ENCODE measurements at regions not wholly inside any gene's neighbourhood (a gene's known extent, or its start where the extent isn't known, plus 50 kb on each side); places are given as distances from the start of the nearest gene placed in this dataset.

- no peak overlapping the region for H3K27ac Mint-ChIP-seq
- no peak for ATAC-seq
- H3K27me3 Mint-ChIP-seq: no peaks in the 10 kb centered on the region
- no peaks in the 10 kb centered on the region for H3K4me1 Mint-ChIP-seq (ENCODE audit: low read depth in 2 of 2)
- no peak for DNase-seq (ENCODE audit: low spot score)
- peaks cover 22% of the 10 kb centered on the region for H3K9me3 Mint-ChIP-seq
- H3K36me3 Mint-ChIP-seq: no peaks in the 10 kb centered on the region
- H3K4me3 Mint-ChIP-seq: no peak overlapping the region
Observed at GRCh38 chr3:117938974-117939373, 1095.7 kb downstream of the IGSF11 start.

- no peaks in the 10 kb centered on the region for H3K36me3 Mint-ChIP-seq
- H3K4me1 Mint-ChIP-seq (ENCODE audit: low read depth in 2 of 2): no peaks in the 10 kb centered on the region
- no peak overlapping the region for H3K4me3 Mint-ChIP-seq
- no peak for DNase-seq (ENCODE audit: low spot score)
- peaks cover 22% of the 10 kb centered on the region for H3K9me3 Mint-ChIP-seq
- no peak overlapping the region for H3K27ac Mint-ChIP-seq
- H3K27me3 Mint-ChIP-seq: no peaks in the 10 kb centered on the region
- no peak for ATAC-seq
Observed at GRCh38 chr3:117939425-117940027, 1095.1 kb downstream of the IGSF11 start.

GRCh38 chr3:117941015-117941414, 1093.6 kb downstream of the IGSF11 start:
- Mint-ChIP-seq H3K36me3 (no peaks in the 10 kb centered on the region), H3K9me3 (peaks cover 23% of the 10 kb centered on the region), H3K4me3 (no peak overlapping the region), H3K27me3 (no peaks in the 10 kb centered on the region), H3K4me1 (ENCODE audit: low read depth in 2 of 2) (no peaks in the 10 kb centered on the region), H3K27ac (no peak overlapping the region)
- ATAC-seq (no peak), DNase-seq (ENCODE audit: low spot score) (no peak)

GRCh38 chr3:117941756-117942155, 1092.9 kb downstream of the IGSF11 start:
- H3K27me3 Mint-ChIP-seq: no peaks in the 10 kb centered on the region
- DNase-seq (ENCODE audit: low spot score): no peak
- H3K4me3 Mint-ChIP-seq: no peak overlapping the region
- no peaks in the 10 kb centered on the region for H3K4me1 Mint-ChIP-seq (ENCODE audit: low read depth in 2 of 2)
- H3K27ac Mint-ChIP-seq: no peak overlapping the region
- H3K36me3 Mint-ChIP-seq: no peaks in the 10 kb centered on the region
- ATAC-seq: no peak
- peaks cover 23% of the 10 kb centered on the region for H3K9me3 Mint-ChIP-seq

- DNase-seq (ENCODE audit: low spot score) (no peak), ATAC-seq (no peak)
- H3K4me3 Mint-ChIP-seq: no peak overlapping the region
- H3K27me3 Mint-ChIP-seq: no peaks in the 10 kb centered on the region
- peaks cover 21% of the 10 kb centered on the region for H3K9me3 Mint-ChIP-seq
- H3K27ac Mint-ChIP-seq: no peak overlapping the region
- H3K36me3 Mint-ChIP-seq: peaks cover 6% of the 10 kb centered on the region
- no peaks in the 10 kb centered on the region for H3K4me1 Mint-ChIP-seq (ENCODE audit: low read depth in 2 of 2)
Observed at GRCh38 chr3:117954131-117954530, 1080.5 kb downstream of the IGSF11 start.

- H3K27ac Mint-ChIP-seq: no peak overlapping the region
- no peak for DNase-seq (ENCODE audit: low spot score)
- no peak overlapping the region for H3K4me3 Mint-ChIP-seq
- H3K36me3 Mint-ChIP-seq: peaks cover 6% of the 10 kb centered on the region
- H3K27me3 Mint-ChIP-seq: no peaks in the 10 kb centered on the region
- H3K4me1 Mint-ChIP-seq (ENCODE audit: low read depth in 2 of 2): no peaks in the 10 kb centered on the region
- ATAC-seq: no peak
- H3K9me3 Mint-ChIP-seq: peaks cover 20% of the 10 kb centered on the region
Observed at GRCh38 chr3:117955196-117955595, 1079.5 kb downstream of the IGSF11 start.

GRCh38 chr3:117958027-117958426, 1076.6 kb downstream of the IGSF11 start:
- H3K36me3 Mint-ChIP-seq: peaks cover 6% of the 10 kb centered on the region
- no peak overlapping the region for H3K27ac Mint-ChIP-seq
- H3K4me1 Mint-ChIP-seq (ENCODE audit: low read depth in 2 of 2): no peaks in the 10 kb centered on the region
- DNase-seq (ENCODE audit: low spot score) (no peak), ATAC-seq (no peak)
- no peaks in the 10 kb centered on the region for H3K27me3 Mint-ChIP-seq
- H3K4me3 Mint-ChIP-seq: no peak overlapping the region
- H3K9me3 Mint-ChIP-seq: peaks cover 17% of the 10 kb centered on the region

GRCh38 chr3:117962750-117963149, 1071.9 kb downstream of the IGSF11 start:
- no peak overlapping the region for H3K27ac Mint-ChIP-seq
- peaks cover 6% of the 10 kb centered on the region for H3K36me3 Mint-ChIP-seq
- peaks cover 10% of the 10 kb centered on the region for H3K9me3 Mint-ChIP-seq

GRCh38 chr3:117963858-117964257, 1070.8 kb downstream of the IGSF11 start:
- Mint-ChIP-seq H3K27me3 (no peaks in the 10 kb centered on the region), H3K4me1 (ENCODE audit: low read depth in 2 of 2) (no peaks in the 10 kb centered on the region), H3K27ac (no peak overlapping the region), H3K4me3 (no peak overlapping the region), H3K36me3 (peaks cover 2% of the 10 kb centered on the region), H3K9me3 (peaks cover 8% of the 10 kb centered on the region)
- ATAC-seq: no peak
- DNase-seq (ENCODE audit: low spot score): no peak

More at GRCh38 chr3:117962750-117963149, 1071.9 kb downstream of the IGSF11 start:
- H3K4me3 Mint-ChIP-seq: no peak overlapping the region
- no peak for DNase-seq (ENCODE audit: low spot score)
- H3K27me3 Mint-ChIP-seq: no peaks in the 10 kb centered on the region
- no peaks in the 10 kb centered on the region for H3K4me1 Mint-ChIP-seq (ENCODE audit: low read depth in 2 of 2)
- ATAC-seq: no peak

GRCh38 chr3:117964814-117965213, 1069.8 kb downstream of the IGSF11 start:
- no peaks in the 10 kb centered on the region for H3K27me3 Mint-ChIP-seq
- ATAC-seq (no peak), DNase-seq (ENCODE audit: low spot score) (no peak)
- no peaks in the 10 kb centered on the region for H3K4me1 Mint-ChIP-seq (ENCODE audit: low read depth in 2 of 2)
- H3K27ac Mint-ChIP-seq: no peak overlapping the region
- peaks cover 4% of the 10 kb centered on the region for H3K9me3 Mint-ChIP-seq
- H3K4me3 Mint-ChIP-seq: no peak overlapping the region
- no peaks in the 10 kb centered on the region for H3K36me3 Mint-ChIP-seq

GRCh38 chr3:117977504-117978228, 1057.0 kb downstream of the IGSF11 start:
- Mint-ChIP-seq H3K4me1 (ENCODE audit: low read depth in 2 of 2) (no peaks in the 10 kb centered on the region), H3K36me3 (peaks cover 6% of the 10 kb centered on the region)

GRCh38 chr3:117979466-117979865, 1055.2 kb downstream of the IGSF11 start:
- ATAC-seq: no peak
- H3K27ac Mint-ChIP-seq: no peak overlapping the region
- no peaks in the 10 kb centered on the region for H3K27me3 Mint-ChIP-seq
- DNase-seq (ENCODE audit: low spot score): no peak
- peaks cover 8% of the 10 kb centered on the region for H3K9me3 Mint-ChIP-seq
- peaks cover 6% of the 10 kb centered on the region for H3K36me3 Mint-ChIP-seq
- no peaks in the 10 kb centered on the region for H3K4me1 Mint-ChIP-seq (ENCODE audit: low read depth in 2 of 2)
- H3K4me3 Mint-ChIP-seq: no peak overlapping the region

More at GRCh38 chr3:117977504-117978228, 1057.0 kb downstream of the IGSF11 start:
- Mint-ChIP-seq H3K4me3 (no peak overlapping the region), H3K9me3 (peaks cover 8% of the 10 kb centered on the region), H3K27me3 (no peaks in the 10 kb centered on the region), H3K27ac (no peak overlapping the region)
- ATAC-seq: no peak
- no peak for DNase-seq (ENCODE audit: low spot score)

GRCh38 chr3:117987256-117987655, 1047.4 kb downstream of the IGSF11 start:
- Mint-ChIP-seq H3K9me3 (peaks cover 11% of the 10 kb centered on the region), H3K4me1 (ENCODE audit: low read depth in 2 of 2) (no peaks in the 10 kb centered on the region), H3K4me3 (no peak overlapping the region), H3K36me3 (no peaks in the 10 kb centered on the region), H3K27ac (no peak overlapping the region), H3K27me3 (no peaks in the 10 kb centered on the region)
- ATAC-seq: no peak
- DNase-seq (ENCODE audit: low spot score): no peak

GRCh38 chr3:117989982-117990381, 1044.7 kb downstream of the IGSF11 start:
- no peaks in the 10 kb centered on the region for H3K27me3 Mint-ChIP-seq
- DNase-seq (ENCODE audit: low spot score) (no peak), ATAC-seq (no peak)
- H3K4me1 Mint-ChIP-seq (ENCODE audit: low read depth in 2 of 2): no peaks in the 10 kb centered on the region
- H3K27ac Mint-ChIP-seq: no peak overlapping the region
- peaks cover 9% of the 10 kb centered on the region for H3K9me3 Mint-ChIP-seq
- no peak overlapping the region for H3K4me3 Mint-ChIP-seq
- no peaks in the 10 kb centered on the region for H3K36me3 Mint-ChIP-seq
